A549 (cell line): ENCODE measurements at regions not wholly inside any gene's neighbourhood (a gene's known extent, or its start where the extent isn't known, plus 50 kb on each side); places are given as distances from the start of the nearest gene placed in this dataset.
A peak's percentile ranks its signal among the peaks of the same experiment; 100 is the strongest.

Source experiments
- ATAC-seq, 2 experiments: fragments of 200-7000 bp in 1 of 2; fragments of >200 bp in 1 of 2; cut with Nextera tagmentation in 1 of 2; cut with Tn5 transposase in 1 of 2; 3 replicates each; pipeline versions ENCODE4 v1.8.0 to v1.9.1; 2018 to 2020; ENCODE audit warnings: mild to moderate bottlenecking in 1 of 2, moderate library complexity in 1 of 2
- CTCF ChIA-PET: fragments of 300-600 bp; sonication (Branson Sonifier 250); formaldehyde crosslinking; extraction: SDS; loops from one replicate; lab custom pipeline; 2021; ENCODE audit warnings: antibody characterized with exemption, inconsistent platforms; lab: Yijun Ruan, JAX
- POLR2A ChIA-PET: fragments of 350-600 bp; formaldehyde crosslinking; extraction: SDS; loops from one replicate; lab custom pipeline; 2021; ENCODE audit warnings: antibody characterized with exemption, inconsistent platforms; lab: Yijun Ruan, JAX
- DNase-seq, 2 experiments: peaks; one replicate each; pipeline versions ENCODE4 v3.0.0 to v3.0.0-alpha.2; 2011 to 2016; ENCODE audit warnings: low read depth in 1 of 2, low spot score in 1 of 2
- FAIRE-seq: peaks from 2 replicates; lab custom pipeline; 2011; peaks lifted over from hg19 to GRCh38; lab: Jason Lieb, UNC
- H3K27ac ChIP-seq, 2 experiments: fragments of >200 bp; sonication (Bioruptor Twin); formaldehyde crosslinking; 3 replicates each; pipeline ENCODE4 v1.5.1; 2016 to 2017
- H3K4me1 ChIP-seq: fragments of >200 bp; sonication (Bioruptor Twin); formaldehyde crosslinking; 3 replicates; pipeline ENCODE4 v1.6.1; 2016
- H3K4me2 ChIP-seq: fragments of >200 bp; sonication (Bioruptor Twin); formaldehyde crosslinking; 3 replicates; pipeline ENCODE4 v1.6.1; 2016
- H3K4me3 ChIP-seq: fragments of >200 bp; sonication (Bioruptor Twin); formaldehyde crosslinking; 3 replicates; pipeline ENCODE4 v1.5.1; 2016
- H3K9me3 ChIP-seq: fragments of >200 bp; sonication (Bioruptor Twin); formaldehyde crosslinking; 3 replicates; pipeline ENCODE4 v1.6.1; 2016
- CTCF ChIP-seq: fragments of >200 bp; sonication (Bioruptor Twin); formaldehyde crosslinking; IDR thresholded peaks from 3 replicates; pipeline ENCODE4 v1.5.1; 2016
- EHF ChIP-seq: fragments of 250-450 bp; sonication (Bioruptor Pico); IDR thresholded peaks from 2 replicates; pipeline ENCODE4 v1.5.0; 2020; ENCODE audit warnings: mild to moderate bottlenecking
- ESRRA ChIP-seq: fragments of 150-350 bp; IDR thresholded peaks from 2 replicates; pipeline ENCODE4 v1.6.1; 2014; ENCODE audit warnings: mild to moderate bottlenecking, low read length, borderline replicate concordance
- FOSL2 ChIP-seq, 2 experiments: fragments of 450-650 bp in 1 of 2; fragments of >200 bp in 1 of 2; sonication (Bioruptor Twin) in 1 of 2; formaldehyde crosslinking; IDR thresholded peaks; 2 replicates each; pipeline versions ENCODE4 v1.5.0 to v1.6.1; 2016 to 2020; ENCODE audit warnings: mild to moderate bottlenecking in 1 of 2, moderate library complexity in 1 of 2
- FOXS1 ChIP-seq: fragments of 250-450 bp; sonication (Bioruptor Pico); IDR thresholded peaks from 2 replicates; pipeline ENCODE4 v1.5.0; 2020; ENCODE audit warnings: mild to moderate bottlenecking, moderate library complexity
- HOXA7 ChIP-seq: fragments of 250-450 bp; sonication (Bioruptor Pico); IDR thresholded peaks from 2 replicates; pipeline ENCODE4 v1.5.0; 2020; ENCODE audit warnings: mild to moderate bottlenecking, moderate library complexity
- HOXB13 ChIP-seq: fragments of 250-450 bp; sonication (Bioruptor Pico); IDR thresholded peaks from 2 replicates; pipeline ENCODE4 v1.5.0; 2020; ENCODE audit warnings: low read depth, mild to moderate bottlenecking, moderate library complexity
- KDM5A ChIP-seq: fragments of 200-600 bp; sonication (generic); IDR thresholded peaks from 2 replicates; pipeline ENCODE4 v1.6.1; 2016; ENCODE audit warnings: antibody characterized with exemption, mild to moderate bottlenecking
- MAFK ChIP-seq: fragments of 450-650 bp; IDR thresholded peaks from 2 replicates; pipeline ENCODE4 v1.6.1; 2014; ENCODE audit not compliant: partially characterized antibody
- NR3C1 ChIP-seq: fragments of >200 bp; sonication (Bioruptor Twin); formaldehyde crosslinking; IDR thresholded peaks from 3 replicates; pipeline ENCODE4 v1.6.1; 2017
- RNF2 ChIP-seq: fragments of 200-600 bp; sonication (generic); IDR thresholded peaks from 2 replicates; pipeline ENCODE4 v1.6.1; 2016; ENCODE audit warnings: low read depth, mild to moderate bottlenecking, antibody characterized with exemption, moderate library complexity, borderline replicate concordance
- SMC3 ChIP-seq: fragments of >200 bp; sonication (Bioruptor Twin); formaldehyde crosslinking; IDR thresholded peaks from 3 replicates; pipeline ENCODE4 v1.6.1; 2018; ENCODE audit warnings: inconsistent platforms
- SREBF2 ChIP-seq: fragments of 450-650 bp; IDR thresholded peaks from 2 replicates; pipeline ENCODE4 v1.6.1; 2014; ENCODE audit warnings: mild to moderate bottlenecking, moderate library complexity
- ZC3H11A ChIP-seq: fragments of 450-650 bp; IDR thresholded peaks from 2 replicates; pipeline ENCODE4 v1.6.1; 2014; ENCODE audit warnings: antibody characterized with exemption, mild to moderate bottlenecking
- WGBS: methylation state at CpG from one replicate; pipeline ENCODE4 v1.1.6; 2017; ENCODE audit errors: missing lambda C conversion rate; 5-methylcytosine and 5-hydroxymethylcytosine counted together
- TF ChIP-seq, protein P1 (sequence below): fragments of 200-600 bp; sonication (generic); IDR thresholded peaks from 2 replicates; pipeline ENCODE4 v1.6.1; 2016; ENCODE audit warnings: antibody characterized with exemption, mild to moderate bottlenecking, moderate library complexity
- TF ChIP-seq, protein P2 (sequence below): fragments of >200 bp; sonication (Bioruptor Twin); formaldehyde crosslinking; IDR thresholded peaks from 3 replicates; pipeline ENCODE4 v1.6.1; 2016
- TF ChIP-seq, protein P3 (sequence below): fragments of >200 bp; sonication (Bioruptor Twin); formaldehyde crosslinking; IDR thresholded peaks from 2 replicates; pipeline ENCODE4 v1.6.1; 2016

DNA sequence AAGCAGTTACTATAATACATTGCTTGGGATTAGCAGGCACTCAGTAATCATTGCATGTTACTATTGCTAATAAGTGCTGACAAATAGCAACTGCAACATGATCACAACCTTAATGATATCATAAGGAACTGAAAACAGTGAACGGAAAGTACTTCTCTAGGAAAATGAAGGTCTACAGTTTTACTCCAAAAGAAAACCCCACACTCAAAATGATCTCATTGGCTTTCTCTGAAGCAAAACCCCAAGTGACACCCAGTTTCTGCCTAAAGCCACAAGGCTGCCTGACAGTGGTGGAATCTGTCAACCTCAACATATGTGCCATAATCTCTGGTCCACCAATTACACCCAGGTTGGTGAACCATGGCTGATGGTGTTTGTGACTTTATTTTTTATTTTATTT lies 137.6 kb downstream of the PTGER3 start:
- ATAC-seq (no peak), FAIRE-seq (no peak)
- no peak for TF ChIP-seq HOXA7 (CRISPR knock-in tag)
- no peak for TF ChIP-seq RNF2
- TF ChIP-seq, protein P1, sequence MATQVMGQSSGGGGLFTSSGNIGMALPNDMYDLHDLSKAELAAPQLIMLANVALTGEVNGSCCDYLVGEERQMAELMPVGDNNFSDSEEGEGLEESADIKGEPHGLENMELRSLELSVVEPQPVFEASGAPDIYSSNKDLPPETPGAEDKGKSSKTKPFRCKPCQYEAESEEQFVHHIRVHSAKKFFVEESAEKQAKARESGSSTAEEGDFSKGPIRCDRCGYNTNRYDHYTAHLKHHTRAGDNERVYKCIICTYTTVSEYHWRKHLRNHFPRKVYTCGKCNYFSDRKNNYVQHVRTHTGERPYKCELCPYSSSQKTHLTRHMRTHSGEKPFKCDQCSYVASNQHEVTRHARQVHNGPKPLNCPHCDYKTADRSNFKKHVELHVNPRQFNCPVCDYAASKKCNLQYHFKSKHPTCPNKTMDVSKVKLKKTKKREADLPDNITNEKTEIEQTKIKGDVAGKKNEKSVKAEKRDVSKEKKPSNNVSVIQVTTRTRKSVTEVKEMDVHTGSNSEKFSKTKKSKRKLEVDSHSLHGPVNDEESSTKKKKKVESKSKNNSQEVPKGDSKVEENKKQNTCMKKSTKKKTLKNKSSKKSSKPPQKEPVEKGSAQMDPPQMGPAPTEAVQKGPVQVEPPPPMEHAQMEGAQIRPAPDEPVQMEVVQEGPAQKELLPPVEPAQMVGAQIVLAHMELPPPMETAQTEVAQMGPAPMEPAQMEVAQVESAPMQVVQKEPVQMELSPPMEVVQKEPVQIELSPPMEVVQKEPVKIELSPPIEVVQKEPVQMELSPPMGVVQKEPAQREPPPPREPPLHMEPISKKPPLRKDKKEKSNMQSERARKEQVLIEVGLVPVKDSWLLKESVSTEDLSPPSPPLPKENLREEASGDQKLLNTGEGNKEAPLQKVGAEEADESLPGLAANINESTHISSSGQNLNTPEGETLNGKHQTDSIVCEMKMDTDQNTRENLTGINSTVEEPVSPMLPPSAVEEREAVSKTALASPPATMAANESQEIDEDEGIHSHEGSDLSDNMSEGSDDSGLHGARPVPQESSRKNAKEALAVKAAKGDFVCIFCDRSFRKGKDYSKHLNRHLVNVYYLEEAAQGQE: no peak
- no peak for TF ChIP-seq NR3C1
- no peak for TF ChIP-seq FOSL2 (IDR thresholded peaks at IDR 0.05)
- TF ChIP-seq FOSL2 (CRISPR knock-in tag; IDR thresholded peaks at IDR 0.05): no peak
- TF ChIP-seq KDM5A: no peak
- no peak for TF ChIP-seq ESRRA
- TF ChIP-seq, protein P2, sequence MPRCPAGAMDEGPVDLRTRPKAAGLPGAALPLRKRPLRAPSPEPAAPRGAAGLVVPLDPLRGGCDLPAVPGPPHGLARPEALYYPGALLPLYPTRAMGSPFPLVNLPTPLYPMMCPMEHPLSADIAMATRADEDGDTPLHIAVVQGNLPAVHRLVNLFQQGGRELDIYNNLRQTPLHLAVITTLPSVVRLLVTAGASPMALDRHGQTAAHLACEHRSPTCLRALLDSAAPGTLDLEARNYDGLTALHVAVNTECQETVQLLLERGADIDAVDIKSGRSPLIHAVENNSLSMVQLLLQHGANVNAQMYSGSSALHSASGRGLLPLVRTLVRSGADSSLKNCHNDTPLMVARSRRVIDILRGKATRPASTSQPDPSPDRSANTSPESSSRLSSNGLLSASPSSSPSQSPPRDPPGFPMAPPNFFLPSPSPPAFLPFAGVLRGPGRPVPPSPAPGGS: no peak
- no peak for TF ChIP-seq SMC3
- TF ChIP-seq FOXS1: no peak
- TF ChIP-seq, protein P3, sequence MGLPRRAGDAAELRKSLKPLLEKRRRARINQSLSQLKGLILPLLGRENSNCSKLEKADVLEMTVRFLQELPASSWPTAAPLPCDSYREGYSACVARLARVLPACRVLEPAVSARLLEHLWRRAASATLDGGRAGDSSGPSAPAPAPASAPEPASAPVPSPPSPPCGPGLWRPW: no peak
- no peak for TF ChIP-seq SREBF2
- no peak for TF ChIP-seq CTCF
- TF ChIP-seq, all 56 proteins: peak for 0
- no peaks in the 10 kb centered on the region for H3K9me3 ChIP-seq
- no peaks in the 10 kb centered on the region for H3K4me1 ChIP-seq
- WGBS: 0% methylated on average over 1 of the region's 1 CpG
- H3K4me3 ChIP-seq: no peak overlapping the region
- DNase-seq: no peak
- CTCF ChIA-PET: no interaction called here
- POLR2A ChIA-PET: no interaction called here
- no peak overlapping the region for H3K27ac ChIP-seq
- H3K4me2 ChIP-seq: no peak overlapping the region

GRCh38 chr1:70911861-70912260 lies 135.8 kb downstream of the PTGER3 start:
- Histone ChIP-seq H3K4me3 (no peak overlapping the region), H3K27ac (no peak overlapping the region), H3K9me3 (no peaks in the 10 kb centered on the region)
- no peak for ATAC-seq
- DNase-seq: no peak
- CTCF ChIA-PET: no interaction called here
- no peak for TF ChIP-seq HOXA7 (CRISPR knock-in tag)
- TF ChIP-seq MAFK: peak; percentile 75
- TF ChIP-seq, all 56 proteins: peak for 1
- Histone ChIP-seq H3K4me2 (no peak overlapping the region), H3K4me1 (no peaks in the 10 kb centered on the region)
- WGBS: 7% methylated on average over 3 of the region's 3 CpGs
- FAIRE-seq: no peak
- POLR2A ChIA-PET: no interaction called here

DNA sequence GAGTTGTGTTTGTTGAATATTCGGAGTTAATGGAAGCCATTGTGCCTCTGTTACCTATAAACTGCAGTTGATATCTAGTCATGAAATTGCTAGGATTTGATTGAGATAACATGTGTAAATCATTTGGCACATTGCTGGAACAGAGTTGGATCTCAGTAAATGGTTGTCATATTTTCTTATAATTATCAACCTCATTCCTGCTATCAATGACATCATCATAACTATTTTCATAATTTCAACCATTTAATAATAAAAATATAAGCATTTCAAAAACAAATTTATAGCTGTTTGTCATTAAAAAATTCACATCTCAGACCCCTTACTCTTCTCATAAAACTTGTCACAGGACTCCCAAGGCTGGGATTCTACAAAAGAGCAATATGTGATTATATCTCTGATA lies 133.4 kb downstream of the PTGER3 start:
- ATAC-seq (no peak), FAIRE-seq (no peak), DNase-seq (no peak)
- no peak overlapping the region for H3K4me2 ChIP-seq
- POLR2A ChIA-PET: no interaction called here
- H3K9me3 ChIP-seq: no peaks in the 10 kb centered on the region
- WGBS: 28% methylated on average over 1 of the region's 1 CpG
- H3K4me1 ChIP-seq: no peaks in the 10 kb centered on the region
- no peak overlapping the region for H3K4me3 ChIP-seq
- CTCF ChIA-PET: no interaction called here
- no peak for TF ChIP-seq HOXB13 (CRISPR knock-in tag)
- TF ChIP-seq ZC3H11A: no peak
- no peak for TF ChIP-seq EHF (CRISPR knock-in tag)
- H3K27ac ChIP-seq: no peak overlapping the region
